Smooth muscle cell (in vitro differentiated cells): ENCODE measurements at regions not wholly inside any gene's neighbourhood (a gene's known extent, or its start where the extent isn't known, plus 50 kb on each side); places are given as distances from the start of the nearest gene placed in this dataset.

ENCODE experiments used
- DNase-seq: peaks from one replicate; lab custom pipeline; 2025; ENCODE audit not compliant: unreplicated experiment; lab: John Stamatoyannopoulos, UW
- H2AFZ ChIP-seq: fragments of 200-600 bp; sonication (generic); 2 replicates; pipeline ENCODE4 v1.6.0; 2016; ENCODE audit warnings: antibody characterized with exemption, low read depth, mild to moderate bottlenecking
- H3F3A ChIP-seq: fragments of 200-600 bp; sonication (generic); 2 replicates; pipeline ENCODE4 v1.6.0; 2017; ENCODE audit warnings: antibody characterized with exemption, low read depth
- H3K27ac ChIP-seq: fragments of 200-600 bp; sonication (generic); 2 replicates; pipeline ENCODE4 v1.5.1; 2016; ENCODE audit warnings: low read depth, mild to moderate bottlenecking
- H3K27me3 ChIP-seq: fragments of 200-600 bp; sonication (generic); 2 replicates; pipeline ENCODE4 v1.6.1; 2016; ENCODE audit warnings: low read depth, mild to moderate bottlenecking
- H3K36me3 ChIP-seq: fragments of 200-600 bp; sonication (generic); 2 replicates; pipeline ENCODE4 v1.5.1; 2016; ENCODE audit warnings: low read depth
- H3K4me1 ChIP-seq: fragments of 200-600 bp; sonication (generic); 2 replicates; pipeline ENCODE4 v1.5.1; 2016; ENCODE audit warnings: low read depth
- H3K4me2 ChIP-seq: fragments of 200-600 bp; sonication (generic); 2 replicates; pipeline ENCODE4 v1.6.0; 2016; ENCODE audit warnings: mild to moderate bottlenecking
- H3K4me3 ChIP-seq: fragments of 200-600 bp; sonication (generic); 2 replicates; pipeline ENCODE4 v1.5.1; 2016; ENCODE audit warnings: mild to moderate bottlenecking
- H3K79me2 ChIP-seq: fragments of 200-600 bp; sonication (generic); 2 replicates; pipeline ENCODE4 v1.6.0; 2016; ENCODE audit warnings: low read depth, mild to moderate bottlenecking
- H3K9ac ChIP-seq: fragments of 200-600 bp; sonication (generic); 2 replicates; pipeline ENCODE4 v1.6.0; 2016; ENCODE audit warnings: low read depth
- H3K9me3 ChIP-seq: fragments of 200-600 bp; sonication (generic); replicated peaks from 2 replicates; pipeline ENCODE4 v1.5.1; 2016; ENCODE audit warnings: low read depth
- H4K20me1 ChIP-seq: fragments of 200-600 bp; sonication (generic); 2 replicates; pipeline ENCODE4 v1.6.0; 2016; ENCODE audit warnings: low read depth
- WGBS: methylation state at CpG from one replicate; pipeline ENCODE4 v1.1.7; 2016; ENCODE audit warnings: low lambda C conversion rate; 5-methylcytosine and 5-hydroxymethylcytosine counted together
- TF ChIP-seq, protein P1 (sequence below): fragments of 200-600 bp; sonication (generic); IDR thresholded peaks from 2 replicates; pipeline ENCODE4 v1.5.1; 2017; ENCODE audit warnings: borderline replicate concordance, mild to moderate bottlenecking, antibody characterized with exemption; ENCODE audit not compliant: insufficient read depth, poor library complexity, severe bottlenecking

DNA sequence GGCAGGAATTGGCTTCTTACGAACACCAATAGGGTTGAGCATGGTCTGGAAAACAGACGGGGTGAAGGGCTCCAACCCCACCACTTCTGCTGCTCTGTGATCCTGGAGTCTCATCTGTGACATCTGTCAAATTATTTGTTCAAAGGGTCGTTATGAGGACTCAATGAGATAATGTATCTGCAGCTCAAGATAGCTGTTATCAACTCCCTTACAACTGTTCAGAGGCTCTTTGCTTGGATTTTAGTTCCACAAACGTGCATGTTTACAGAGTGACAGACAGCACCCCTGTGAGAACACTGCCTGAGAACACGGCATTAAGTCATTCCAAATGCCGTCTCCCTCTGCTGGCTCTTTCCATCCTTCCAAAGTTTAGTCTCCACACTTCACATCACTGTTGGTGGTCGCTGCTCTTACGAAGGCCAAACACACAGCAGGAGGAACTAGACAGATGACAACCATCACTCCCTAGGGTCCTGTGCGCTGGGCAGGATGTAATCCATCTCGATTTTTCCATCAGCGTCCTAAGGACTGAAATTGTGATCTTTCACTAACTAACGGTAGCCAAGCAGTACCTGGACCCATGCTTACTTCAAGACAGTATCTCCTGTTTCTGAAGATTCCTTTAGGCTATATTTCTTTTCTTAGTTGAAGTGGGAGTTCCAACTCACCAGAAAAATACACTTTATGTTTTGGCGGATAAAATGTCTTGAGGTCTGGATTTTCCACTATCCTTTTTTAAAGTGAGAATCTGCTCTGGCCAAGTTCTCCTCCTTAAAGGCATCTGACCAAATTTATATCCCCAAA lies 220.3 kb downstream of the ANAPC1 start:
- TF ChIP-seq, protein P1, sequence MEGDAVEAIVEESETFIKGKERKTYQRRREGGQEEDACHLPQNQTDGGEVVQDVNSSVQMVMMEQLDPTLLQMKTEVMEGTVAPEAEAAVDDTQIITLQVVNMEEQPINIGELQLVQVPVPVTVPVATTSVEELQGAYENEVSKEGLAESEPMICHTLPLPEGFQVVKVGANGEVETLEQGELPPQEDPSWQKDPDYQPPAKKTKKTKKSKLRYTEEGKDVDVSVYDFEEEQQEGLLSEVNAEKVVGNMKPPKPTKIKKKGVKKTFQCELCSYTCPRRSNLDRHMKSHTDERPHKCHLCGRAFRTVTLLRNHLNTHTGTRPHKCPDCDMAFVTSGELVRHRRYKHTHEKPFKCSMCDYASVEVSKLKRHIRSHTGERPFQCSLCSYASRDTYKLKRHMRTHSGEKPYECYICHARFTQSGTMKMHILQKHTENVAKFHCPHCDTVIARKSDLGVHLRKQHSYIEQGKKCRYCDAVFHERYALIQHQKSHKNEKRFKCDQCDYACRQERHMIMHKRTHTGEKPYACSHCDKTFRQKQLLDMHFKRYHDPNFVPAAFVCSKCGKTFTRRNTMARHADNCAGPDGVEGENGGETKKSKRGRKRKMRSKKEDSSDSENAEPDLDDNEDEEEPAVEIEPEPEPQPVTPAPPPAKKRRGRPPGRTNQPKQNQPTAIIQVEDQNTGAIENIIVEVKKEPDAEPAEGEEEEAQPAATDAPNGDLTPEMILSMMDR, result peak; percentile 24
- Histone ChIP-seq H3K9me3 (no peaks in the 10 kb centered on the region), H3K79me2 (no peaks in the 10 kb centered on the region), H3K4me3 (no peak overlapping the region), H3K4me1 (no peaks in the 10 kb centered on the region), H3F3A (no peaks in the 10 kb centered on the region), H3K9ac (no peak overlapping the region), H3K27ac (no peak overlapping the region), H3K27me3 (no peaks in the 10 kb centered on the region), H3K36me3 (no peaks in the 10 kb centered on the region), H2AFZ (no peak overlapping the region), H3K4me2 (no peak overlapping the region), H4K20me1 (no peaks in the 10 kb centered on the region)
- DNase-seq, result no peak
- WGBS, result 61% methylated on average over 13 of the region's 13 CpGs

DNA sequence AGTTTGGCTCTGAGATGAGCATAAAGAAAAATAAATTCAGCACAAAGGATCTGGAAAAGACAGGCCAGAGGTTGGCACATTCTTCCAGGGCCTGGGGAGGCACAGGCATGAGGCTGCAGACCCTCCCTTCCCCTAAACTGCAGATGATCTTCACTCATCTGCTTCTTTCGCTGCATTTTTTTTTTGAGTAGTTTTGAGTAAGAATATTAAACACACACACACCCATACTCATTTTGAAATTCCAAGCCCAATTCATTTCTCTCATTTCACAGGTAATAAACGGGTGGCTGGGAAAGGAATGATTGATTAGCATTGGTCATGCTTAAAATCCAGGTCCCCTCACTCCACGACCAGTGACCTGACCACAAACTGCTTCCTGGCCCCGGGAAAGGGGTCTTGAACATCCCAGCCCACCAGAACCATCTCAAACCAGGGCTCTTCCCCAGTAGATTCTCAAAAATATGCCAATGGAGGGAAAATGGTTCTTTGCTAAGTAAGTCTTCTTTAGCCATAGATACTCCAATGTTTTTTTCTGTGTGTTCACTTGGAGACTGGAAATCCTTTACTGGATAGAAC lies 219.6 kb downstream of the ANAPC1 start:
- Histone ChIP-seq H3K4me2 (no peak overlapping the region), H2AFZ (no peak overlapping the region), H4K20me1 (no peaks in the 10 kb centered on the region), H3K4me1 (no peaks in the 10 kb centered on the region), H3F3A (no peaks in the 10 kb centered on the region), H3K27me3 (no peaks in the 10 kb centered on the region), H3K27ac (no peak overlapping the region), H3K4me3 (no peak overlapping the region), H3K9ac (no peak overlapping the region), H3K9me3 (no peaks in the 10 kb centered on the region), H3K79me2 (no peaks in the 10 kb centered on the region), H3K36me3 (no peaks in the 10 kb centered on the region)
- WGBS, result 91% methylated on average over 4 of the region's 4 CpGs
- DNase-seq, result no peak
- TF ChIP-seq, protein P1, result no peak

DNA sequence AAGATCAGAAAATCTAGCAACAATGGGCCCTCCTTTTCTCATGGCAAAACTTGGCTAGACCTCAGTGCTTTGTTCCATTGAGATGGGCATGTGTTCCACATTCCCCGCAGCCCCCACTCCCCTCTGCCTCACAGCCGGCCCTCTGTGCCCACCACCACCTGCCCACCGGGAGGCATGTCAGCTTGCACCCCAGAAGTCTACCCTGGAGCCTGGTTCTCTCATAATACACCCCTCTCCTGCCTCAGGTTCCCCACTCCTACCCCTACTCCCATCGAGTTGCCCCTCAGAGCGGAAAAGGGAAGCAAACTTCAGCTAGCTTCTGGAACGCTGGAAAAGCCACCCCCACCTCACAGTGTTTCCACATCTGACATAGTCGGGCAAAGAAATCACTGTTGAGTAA lies 219.0 kb downstream of the ANAPC1 start:
- DNase-seq, result no peak
- WGBS, result 94% methylated on average over 7 of the region's 7 CpGs
- TF ChIP-seq, protein P1, result no peak

More for the DNA sequence above, 219.0 kb downstream of the ANAPC1 start:
- no peaks in the 10 kb centered on the region for H3K79me2 ChIP-seq
- H3K27me3 ChIP-seq, result no peaks in the 10 kb centered on the region
- no peaks in the 10 kb centered on the region for H3K9me3 ChIP-seq
- no peaks in the 10 kb centered on the region for H3K36me3 ChIP-seq
- no peak overlapping the region for H3K27ac ChIP-seq
- H4K20me1 ChIP-seq, result no peaks in the 10 kb centered on the region
- no peak overlapping the region for H3K9ac ChIP-seq
- no peaks in the 10 kb centered on the region for H3F3A ChIP-seq
- H3K4me1 ChIP-seq, result no peaks in the 10 kb centered on the region
- H3K4me2 ChIP-seq, result no peak overlapping the region
- H3K4me3 ChIP-seq, result no peak overlapping the region
- H2AFZ ChIP-seq, result no peak overlapping the region
